ENCODE measurements at regions not wholly inside any gene's neighbourhood (a gene's known extent, or its start where the extent isn't known, plus 50 kb on each side); places are given as distances from the start of the nearest gene placed in this dataset.
A peak's percentile ranks its signal among the peaks of the same experiment; 100 is the strongest.

DNA sequence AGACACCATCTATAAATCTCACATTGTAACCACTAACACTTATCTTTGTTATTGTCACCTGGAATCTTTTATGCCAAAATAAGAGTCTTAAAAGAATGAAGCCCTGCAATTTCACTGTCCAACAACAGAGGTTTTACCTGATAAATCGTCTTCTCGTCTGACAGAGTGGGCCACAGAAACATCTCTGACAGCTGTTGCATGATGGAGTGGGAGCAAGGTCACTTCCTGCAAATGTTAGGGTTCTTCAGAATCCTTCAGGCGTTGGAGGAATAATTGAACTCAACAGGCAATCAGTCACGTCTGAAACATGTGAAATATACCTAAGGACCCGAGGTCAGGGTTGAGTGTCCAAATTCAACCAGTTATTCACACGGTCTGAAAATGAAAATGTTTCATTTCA lies 353.6 kb downstream of the TRIML1 start:
- H3K9me3 ChIP-seq (ENCODE audit: control insufficient read depth in 2 of 3, insufficient read depth in 1 of 3, low read length in 3 of 3): peaks cover 0 to 13% (median 5%) of the 10 kb centered on the region in 3 donors
- intact Hi-C loops (cut with DNase I): no loop called here
- H3K27ac ChIP-seq (ENCODE audit: low read depth in 2 of 2, low read length in 2 of 2): no peak overlapping the region
- no peaks in the 10 kb centered on the region for H3K4me1 ChIP-seq (ENCODE audit: control insufficient read depth in 2 of 3, insufficient read depth in 2 of 3, low read depth in 1 of 3, low read length in 3 of 3)
- no peaks in the 10 kb centered on the region for H3K27me3 ChIP-seq (ENCODE audit: control insufficient read depth, insufficient read depth, low read length)
- no peak overlapping the region for H3K9ac ChIP-seq (ENCODE audit: low read length in 3 of 3)
- FAIRE-seq (no peak), DNase-seq (peak in 1 of 5 donors; percentile 12)
- TF ChIP-seq, protein P1, sequence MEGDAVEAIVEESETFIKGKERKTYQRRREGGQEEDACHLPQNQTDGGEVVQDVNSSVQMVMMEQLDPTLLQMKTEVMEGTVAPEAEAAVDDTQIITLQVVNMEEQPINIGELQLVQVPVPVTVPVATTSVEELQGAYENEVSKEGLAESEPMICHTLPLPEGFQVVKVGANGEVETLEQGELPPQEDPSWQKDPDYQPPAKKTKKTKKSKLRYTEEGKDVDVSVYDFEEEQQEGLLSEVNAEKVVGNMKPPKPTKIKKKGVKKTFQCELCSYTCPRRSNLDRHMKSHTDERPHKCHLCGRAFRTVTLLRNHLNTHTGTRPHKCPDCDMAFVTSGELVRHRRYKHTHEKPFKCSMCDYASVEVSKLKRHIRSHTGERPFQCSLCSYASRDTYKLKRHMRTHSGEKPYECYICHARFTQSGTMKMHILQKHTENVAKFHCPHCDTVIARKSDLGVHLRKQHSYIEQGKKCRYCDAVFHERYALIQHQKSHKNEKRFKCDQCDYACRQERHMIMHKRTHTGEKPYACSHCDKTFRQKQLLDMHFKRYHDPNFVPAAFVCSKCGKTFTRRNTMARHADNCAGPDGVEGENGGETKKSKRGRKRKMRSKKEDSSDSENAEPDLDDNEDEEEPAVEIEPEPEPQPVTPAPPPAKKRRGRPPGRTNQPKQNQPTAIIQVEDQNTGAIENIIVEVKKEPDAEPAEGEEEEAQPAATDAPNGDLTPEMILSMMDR (IDR thresholded peaks at IDR 0.05; ENCODE audit: borderline replicate concordance, extremely low read depth, insufficient read depth): no peak
- no peak overlapping the region for H3K4me3 ChIP-seq (ENCODE audit: low read length in 3 of 3)
- no peaks in the 10 kb centered on the region for H3K36me3 ChIP-seq (ENCODE audit: control insufficient read depth in 2 of 3, insufficient read depth in 3 of 3, low read length in 3 of 3)

DNA sequence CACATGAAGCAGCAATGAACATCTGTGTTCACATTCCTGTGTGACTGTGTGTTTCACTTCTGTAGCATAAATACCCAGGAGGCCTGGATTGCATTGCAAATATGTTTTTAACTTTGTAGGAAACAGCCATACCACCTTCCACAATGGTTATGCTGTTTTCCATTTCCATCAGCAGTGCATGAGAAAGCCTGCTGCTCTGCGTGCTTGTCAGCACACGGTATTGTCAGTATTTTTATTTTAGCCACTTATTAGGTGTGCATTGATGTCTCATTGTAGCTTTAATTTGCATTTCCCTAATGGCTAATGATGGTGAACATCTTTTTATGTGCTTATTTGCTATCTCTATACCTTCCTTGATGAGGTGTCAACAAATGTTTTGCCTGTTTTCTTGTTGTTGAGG lies 355.9 kb downstream of the TRIML1 start:
- no peak overlapping the region for H3K4me3 ChIP-seq (ENCODE audit: low read length in 3 of 3)
- TF ChIP-seq, protein P1 (IDR thresholded peaks at IDR 0.05; ENCODE audit: borderline replicate concordance, extremely low read depth, insufficient read depth): no peak
- no peak for FAIRE-seq
- intact Hi-C loops (cut with DNase I): no loop called here
- H3K9ac ChIP-seq (ENCODE audit: low read length in 3 of 3): no peak overlapping the region
- H3K4me1 ChIP-seq (ENCODE audit: control insufficient read depth in 2 of 3, insufficient read depth in 2 of 3, low read depth in 1 of 3, low read length in 3 of 3): no peaks in the 10 kb centered on the region
- no peaks in the 10 kb centered on the region for H3K27me3 ChIP-seq (ENCODE audit: control insufficient read depth, insufficient read depth, low read length)
- no peaks in the 10 kb centered on the region for H3K36me3 ChIP-seq (ENCODE audit: control insufficient read depth in 2 of 3, insufficient read depth in 3 of 3, low read length in 3 of 3)
- H3K9me3 ChIP-seq (ENCODE audit: control insufficient read depth in 2 of 3, insufficient read depth in 1 of 3, low read length in 3 of 3): peaks cover 0 to 10% (median 5%) of the 10 kb centered on the region in 3 donors
- H3K27ac ChIP-seq (ENCODE audit: low read depth in 2 of 2, low read length in 2 of 2): no peak overlapping the region
- DNase-seq: no peak

DNA sequence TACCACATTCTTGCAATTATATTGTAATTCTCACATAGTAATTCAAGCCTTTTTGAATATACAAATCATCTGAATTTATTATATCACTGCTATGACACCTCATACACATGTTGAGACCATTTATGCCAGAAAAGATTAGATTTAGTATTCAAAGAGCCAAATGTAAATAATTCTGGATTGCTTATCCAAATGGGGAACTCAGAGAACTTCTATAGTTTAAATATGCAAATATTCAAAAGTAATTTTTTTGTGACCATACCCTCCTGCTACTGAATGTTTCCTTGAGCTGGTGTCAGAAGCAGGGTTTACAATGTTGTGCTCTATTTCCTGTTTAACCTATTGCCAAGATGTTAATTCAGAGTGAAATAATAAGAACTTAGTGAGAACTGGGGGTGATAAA lies 372.2 kb downstream of the TRIML1 start:
- FAIRE-seq (no peak), DNase-seq (no peak)
- no peak overlapping the region for H3K4me3 ChIP-seq (ENCODE audit: low read length in 3 of 3)
- no peaks in the 10 kb centered on the region for H3K4me1 ChIP-seq (ENCODE audit: control insufficient read depth in 2 of 3, insufficient read depth in 2 of 3, low read depth in 1 of 3, low read length in 3 of 3)
- H3K27ac ChIP-seq (ENCODE audit: low read depth in 2 of 2, low read length in 2 of 2): no peak overlapping the region
- H3K36me3 ChIP-seq (ENCODE audit: control insufficient read depth in 2 of 3, insufficient read depth in 3 of 3, low read length in 3 of 3): no peaks in the 10 kb centered on the region
- no peaks in the 10 kb centered on the region for H3K27me3 ChIP-seq (ENCODE audit: control insufficient read depth, insufficient read depth, low read length)
- no peaks in the 10 kb centered on the region for H3K9me3 ChIP-seq (ENCODE audit: control insufficient read depth in 2 of 3, insufficient read depth in 1 of 3, low read length in 3 of 3)
- intact Hi-C loops (cut with DNase I): no loop called here
- TF ChIP-seq, protein P1 (IDR thresholded peaks at IDR 0.05; ENCODE audit: borderline replicate concordance, extremely low read depth, insufficient read depth): no peak
- H3K9ac ChIP-seq (ENCODE audit: low read length in 3 of 3): no peak overlapping the region

- DNase-seq: no peak
- no peaks in the 10 kb centered on the region for H3K36me3 ChIP-seq (ENCODE audit: control insufficient read depth in 2 of 3, insufficient read depth in 3 of 3, low read length in 3 of 3)
- H3K27ac ChIP-seq (ENCODE audit: low read depth in 2 of 2, low read length in 2 of 2): no peak overlapping the region
- H3K4me1 ChIP-seq (ENCODE audit: control insufficient read depth in 2 of 3, insufficient read depth in 2 of 3, low read depth in 1 of 3, low read length in 3 of 3): peaks cover 0 to 4% (median 0%) of the 10 kb centered on the region in 3 donors
- no peak for FAIRE-seq
- peaks cover 0 to 3% (median 0%) of the 10 kb centered on the region in 3 donors for H3K9me3 ChIP-seq (ENCODE audit: control insufficient read depth in 2 of 3, insufficient read depth in 1 of 3, low read length in 3 of 3)
- H3K4me3 ChIP-seq (ENCODE audit: low read length in 3 of 3): no peak overlapping the region
- H3K27me3 ChIP-seq (ENCODE audit: control insufficient read depth, insufficient read depth, low read length): no peaks in the 10 kb centered on the region
- no peak overlapping the region for H3K9ac ChIP-seq (ENCODE audit: low read length in 3 of 3)
- TF ChIP-seq, protein P1 (IDR thresholded peaks at IDR 0.05; ENCODE audit: borderline replicate concordance, extremely low read depth, insufficient read depth): no peak
- intact Hi-C loops (cut with DNase I): no loop called here
Measured at GRCh38 chr4:188532751-188533150, 393.5 kb downstream of the TRIML1 start.
